HG02623 (cell line): ENCODE measurements at regions not wholly inside any gene's neighbourhood (a gene's known extent, or its start where the extent isn't known, plus 50 kb on each side); places are given as distances from the start of the nearest gene placed in this dataset.
"Not testable (repeated sequence)": the region's sequence is repeated elsewhere in the genome, so short reads cannot be mapped to it uniquely, and the experiment has no call there.

Source experiments
- ATAC-seq: cut with Tn5 transposase; IDR thresholded peaks from one replicate; pipeline ENCODE4 v1.9.1; 2021; ENCODE audit warnings: moderate library complexity; ENCODE audit not compliant: unreplicated experiment

GRCh38 chr4:31171362-31171761 lies 451.2 kb downstream of the PCDH7 start:
- no peak for ATAC-seq

GRCh38 chr4:31175242-31175910 lies 455.2 kb downstream of the PCDH7 start:
- no peak for ATAC-seq

GRCh38 chr4:31183256-31183655 lies 463.1 kb downstream of the PCDH7 start:
- ATAC-seq: no peak

GRCh38 chr4:31185014-31185585 lies 464.9 kb downstream of the PCDH7 start:
- ATAC-seq: no peak

- no peak for ATAC-seq
Measured at GRCh38 chr4:31187979-31188378, 467.8 kb downstream of the PCDH7 start.

GRCh38 chr4:31189938-31190337 lies 469.8 kb downstream of the PCDH7 start:
- ATAC-seq: no peak

GRCh38 chr4:31190671-31191070 lies 470.5 kb downstream of the PCDH7 start:
- no peak for ATAC-seq

- no peak for ATAC-seq
Measured at GRCh38 chr4:31192341-31192740, 472.2 kb downstream of the PCDH7 start.

- no peak for ATAC-seq
Measured at GRCh38 chr4:31193521-31193920, 473.4 kb downstream of the PCDH7 start.

- no peak for ATAC-seq
Measured at GRCh38 chr4:31194823-31195222, 474.7 kb downstream of the PCDH7 start.

- ATAC-seq: no peak
Measured at GRCh38 chr4:31199644-31200043, 479.5 kb downstream of the PCDH7 start.

GRCh38 chr4:31202054-31202453 lies 481.9 kb downstream of the PCDH7 start:
- not testable (repeated sequence) for ATAC-seq

- ATAC-seq: no peak
Measured at GRCh38 chr4:31204874-31205273, 484.7 kb downstream of the PCDH7 start.

- ATAC-seq: no peak
Measured at GRCh38 chr4:31220921-31221320, 500.8 kb downstream of the PCDH7 start.

GRCh38 chr4:31228068-31228467 lies 507.9 kb downstream of the PCDH7 start:
- ATAC-seq: no peak

- ATAC-seq: no peak
Measured at GRCh38 chr4:31230594-31230993, 510.4 kb downstream of the PCDH7 start.

GRCh38 chr4:31234494-31234893 lies 514.3 kb downstream of the PCDH7 start:
- ATAC-seq: peak; percentile 54

GRCh38 chr4:31234901-31235300 lies 514.7 kb downstream of the PCDH7 start:
- no peak for ATAC-seq

- ATAC-seq: no peak
Measured at GRCh38 chr4:31236020-31236638, 516.0 kb downstream of the PCDH7 start.

- no peak for ATAC-seq
Measured at GRCh38 chr4:31236639-31237173, 516.5 kb downstream of the PCDH7 start.

GRCh38 chr4:31237233-31237632 lies 517.1 kb downstream of the PCDH7 start:
- no peak for ATAC-seq

GRCh38 chr4:31239886-31240285 lies 519.7 kb downstream of the PCDH7 start:
- ATAC-seq: no peak
